SU-DHL-6 (cell line): ENCODE measurements at regions not wholly inside any gene's neighbourhood (a gene's known extent, or its start where the extent isn't known, plus 50 kb on each side); places are given as distances from the start of the nearest gene placed in this dataset.

Experiments used
- H2AFZ ChIP-seq: fragments of 200-600 bp; sonication (generic); 2 replicates; pipeline ENCODE4 v1.6.1; 2014; ENCODE audit warnings: low read depth, mild to moderate bottlenecking, moderate library complexity, mixed read lengths, antibody characterized with exemption, low read length; ENCODE audit not compliant: severe bottlenecking
- H3F3A ChIP-seq: fragments of 200-600 bp; shearing (Covaris generic); 2 replicates; pipeline ENCODE4 v1.6.0; 2016; ENCODE audit warnings: antibody characterized with exemption, mild to moderate bottlenecking; ENCODE audit not compliant: insufficient read depth
- H3K27ac ChIP-seq: fragments of 200-600 bp; sonication (generic); 2 replicates; pipeline ENCODE4 v1.5.1; 2016; ENCODE audit warnings: low read depth, mild to moderate bottlenecking, low read length, moderate library complexity, mixed read lengths
- H3K27me3 ChIP-seq: fragments of 200-600 bp; sonication (generic), shearing (Covaris generic); 2 replicates; pipeline ENCODE4 v1.6.0; 2014; ENCODE audit warnings: mild to moderate bottlenecking, low read length
- H3K36me3 ChIP-seq: fragments of 200-600 bp; sonication (generic); 2 replicates; pipeline ENCODE4 v1.6.1; 2014; ENCODE audit warnings: mild to moderate bottlenecking, low read length, mixed read lengths
- H3K4me2 ChIP-seq: fragments of 300-600, 200-600 bp; shearing (Covaris generic), sonication (generic); 2 replicates; pipeline ENCODE4 v1.6.0; 2014; ENCODE audit warnings: low read length, low read depth, mild to moderate bottlenecking; ENCODE audit not compliant: poor library complexity, severe bottlenecking
- H3K4me3 ChIP-seq: fragments of 200-600 bp; sonication (generic); 2 replicates; pipeline ENCODE4 v1.5.1; 2014; ENCODE audit warnings: antibody characterized with exemption, low read length, mild to moderate bottlenecking, mixed read lengths; ENCODE audit not compliant: insufficient read depth, poor library complexity, severe bottlenecking
- H3K79me2 ChIP-seq: fragments of 200-600 bp; sonication (generic); 2 replicates; pipeline ENCODE4 v1.6.1; 2014; ENCODE audit warnings: mild to moderate bottlenecking, low read length, moderate library complexity; ENCODE audit not compliant: insufficient read depth
- H3K9ac ChIP-seq: fragments of 200-600 bp; sonication (generic); 2 replicates; pipeline ENCODE4 v1.7.0; 2014; ENCODE audit warnings: mild to moderate bottlenecking, low read length
- H3K9me2 ChIP-seq: fragments of 200-600 bp; sonication (generic); replicated peaks from 2 replicates; pipeline ENCODE4 v1.6.1; 2014; ENCODE audit warnings: low read length; ENCODE audit not compliant: insufficient read depth
- H3K9me3 ChIP-seq: fragments of 200-600 bp; sonication (generic); 2 replicates; pipeline ENCODE4 v1.6.1; 2014; ENCODE audit warnings: low read length, mixed read lengths; ENCODE audit not compliant: insufficient read depth
- H4K20me1 ChIP-seq: fragments of 200-600 bp; sonication (generic); 2 replicates; pipeline ENCODE4 v1.6.1; 2014; ENCODE audit warnings: low read depth, mild to moderate bottlenecking, antibody characterized with exemption, low read length, moderate library complexity, mixed read lengths
- EZH2phosphoT487 ChIP-seq: fragments of 200-600 bp; sonication (generic), shearing (Covaris generic); conservative IDR thresholded peaks from 2 replicates; pipeline ENCODE4 v1.6.1; 2018; ENCODE audit warnings: mild to moderate bottlenecking, antibody characterized with exemption, low read length, moderate library complexity, mixed read lengths
- TF ChIP-seq, protein P1 (sequence below): fragments of 200-600 bp; sonication (generic); IDR thresholded peaks from one replicate; pipeline ENCODE4 v1.5.1; 2017; ENCODE audit warnings: antibody characterized with exemption, mild to moderate bottlenecking, low read length, moderate library complexity; ENCODE audit not compliant: insufficient read depth, poor library complexity, severe bottlenecking

DNA sequence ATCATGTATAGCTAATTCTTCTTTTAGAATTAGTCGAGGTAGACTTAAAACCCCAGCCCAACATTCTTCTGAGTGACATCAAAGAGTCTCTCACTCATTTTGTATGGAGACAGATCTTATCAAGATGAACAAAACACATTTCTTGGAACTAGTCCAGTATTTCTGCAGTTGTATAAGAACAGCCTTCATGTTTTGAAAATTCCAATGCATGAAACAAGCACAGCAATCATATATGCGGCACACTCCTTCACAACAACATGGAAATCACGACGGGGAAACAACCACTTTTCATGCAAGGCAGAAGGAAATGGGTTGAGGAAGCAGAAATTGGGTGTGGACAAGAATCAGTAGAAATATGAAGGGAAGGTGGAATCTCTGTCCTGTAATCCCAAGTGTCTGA, 113.8 kb downstream of the PLK2 start:
- no peak overlapping the region for H3K4me3 ChIP-seq
- H3K9ac ChIP-seq = no peak overlapping the region
- no peaks in the 10 kb centered on the region for H3K9me3 ChIP-seq
- no peaks in the 10 kb centered on the region for H4K20me1 ChIP-seq
- no peak overlapping the region for H3K4me2 ChIP-seq
- H2AFZ ChIP-seq = no peak overlapping the region
- no peaks in the 10 kb centered on the region for H3K27me3 ChIP-seq
- H3K79me2 ChIP-seq = no peaks in the 10 kb centered on the region
- H3K9me2 ChIP-seq = no peaks in the 10 kb centered on the region
- no peak for TF ChIP-seq EZH2phosphoT487
- TF ChIP-seq, protein P1, sequence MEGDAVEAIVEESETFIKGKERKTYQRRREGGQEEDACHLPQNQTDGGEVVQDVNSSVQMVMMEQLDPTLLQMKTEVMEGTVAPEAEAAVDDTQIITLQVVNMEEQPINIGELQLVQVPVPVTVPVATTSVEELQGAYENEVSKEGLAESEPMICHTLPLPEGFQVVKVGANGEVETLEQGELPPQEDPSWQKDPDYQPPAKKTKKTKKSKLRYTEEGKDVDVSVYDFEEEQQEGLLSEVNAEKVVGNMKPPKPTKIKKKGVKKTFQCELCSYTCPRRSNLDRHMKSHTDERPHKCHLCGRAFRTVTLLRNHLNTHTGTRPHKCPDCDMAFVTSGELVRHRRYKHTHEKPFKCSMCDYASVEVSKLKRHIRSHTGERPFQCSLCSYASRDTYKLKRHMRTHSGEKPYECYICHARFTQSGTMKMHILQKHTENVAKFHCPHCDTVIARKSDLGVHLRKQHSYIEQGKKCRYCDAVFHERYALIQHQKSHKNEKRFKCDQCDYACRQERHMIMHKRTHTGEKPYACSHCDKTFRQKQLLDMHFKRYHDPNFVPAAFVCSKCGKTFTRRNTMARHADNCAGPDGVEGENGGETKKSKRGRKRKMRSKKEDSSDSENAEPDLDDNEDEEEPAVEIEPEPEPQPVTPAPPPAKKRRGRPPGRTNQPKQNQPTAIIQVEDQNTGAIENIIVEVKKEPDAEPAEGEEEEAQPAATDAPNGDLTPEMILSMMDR = no peak
- H3F3A ChIP-seq = no peaks in the 10 kb centered on the region
- no peak overlapping the region for H3K27ac ChIP-seq
- no peaks in the 10 kb centered on the region for H3K36me3 ChIP-seq

DNA sequence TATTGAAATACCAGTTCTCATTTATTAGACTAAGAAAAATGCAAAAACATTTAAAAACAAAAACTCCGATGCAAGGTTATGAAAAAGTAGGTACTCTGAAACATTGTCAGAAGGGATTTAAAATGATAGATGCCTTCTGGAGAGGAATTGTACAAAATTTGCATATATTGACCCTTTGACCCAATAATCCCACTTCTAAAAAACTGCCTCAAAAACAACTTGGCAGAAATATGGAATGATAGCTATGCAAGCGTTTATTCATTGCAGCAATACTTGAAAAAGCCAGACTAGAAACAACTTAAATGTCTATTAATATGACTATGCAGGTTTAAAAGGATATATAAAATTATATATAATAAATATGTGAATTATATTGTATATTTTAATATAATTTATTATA, 118.4 kb downstream of the PLK2 start:
- Histone ChIP-seq H3K9me2 (no peaks in the 10 kb centered on the region), H3K36me3 (no peaks in the 10 kb centered on the region), H3F3A (no peaks in the 10 kb centered on the region), H3K79me2 (no peaks in the 10 kb centered on the region), H3K9me3 (no peaks in the 10 kb centered on the region), H3K4me2 (no peak overlapping the region), H3K27me3 (no peaks in the 10 kb centered on the region), H4K20me1 (no peaks in the 10 kb centered on the region), H3K4me3 (no peak overlapping the region), H3K27ac (no peak overlapping the region), H2AFZ (no peak overlapping the region), H3K9ac (no peak overlapping the region)
- TF ChIP-seq, protein P1 = no peak
- TF ChIP-seq EZH2phosphoT487 = no peak

DNA sequence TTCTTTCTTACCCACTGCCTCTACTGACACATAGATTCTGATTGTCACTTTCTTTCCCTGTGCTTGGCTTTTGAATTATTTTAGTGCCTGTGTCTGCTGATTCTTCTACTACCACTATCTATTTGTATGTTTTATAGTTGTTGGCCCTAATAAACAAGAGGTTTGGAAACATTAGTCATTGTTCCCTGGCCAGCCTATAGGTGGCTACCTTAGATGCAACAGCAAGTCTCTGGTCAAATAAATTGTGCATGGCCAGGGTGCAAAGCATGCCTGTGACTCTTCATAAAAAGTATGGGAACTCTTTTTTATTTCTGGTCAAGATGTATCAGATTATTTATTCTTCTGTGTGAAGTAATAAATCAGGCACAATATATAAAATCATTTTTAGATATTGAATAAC, 124.4 kb downstream of the PLK2 start:
- no peaks in the 10 kb centered on the region for H3K36me3 ChIP-seq
- H3K27ac ChIP-seq = no peak overlapping the region
- H3K27me3 ChIP-seq = no peaks in the 10 kb centered on the region
- no peaks in the 10 kb centered on the region for H3K79me2 ChIP-seq
- H3F3A ChIP-seq = no peaks in the 10 kb centered on the region
- no peaks in the 10 kb centered on the region for H3K9me2 ChIP-seq
- H3K4me3 ChIP-seq = no peak overlapping the region
- TF ChIP-seq, protein P1 = no peak
- no peak overlapping the region for H2AFZ ChIP-seq
- H3K9ac ChIP-seq = no peak overlapping the region
- H4K20me1 ChIP-seq = no peaks in the 10 kb centered on the region
- no peaks in the 10 kb centered on the region for H3K9me3 ChIP-seq
- no peak overlapping the region for H3K4me2 ChIP-seq

DNA sequence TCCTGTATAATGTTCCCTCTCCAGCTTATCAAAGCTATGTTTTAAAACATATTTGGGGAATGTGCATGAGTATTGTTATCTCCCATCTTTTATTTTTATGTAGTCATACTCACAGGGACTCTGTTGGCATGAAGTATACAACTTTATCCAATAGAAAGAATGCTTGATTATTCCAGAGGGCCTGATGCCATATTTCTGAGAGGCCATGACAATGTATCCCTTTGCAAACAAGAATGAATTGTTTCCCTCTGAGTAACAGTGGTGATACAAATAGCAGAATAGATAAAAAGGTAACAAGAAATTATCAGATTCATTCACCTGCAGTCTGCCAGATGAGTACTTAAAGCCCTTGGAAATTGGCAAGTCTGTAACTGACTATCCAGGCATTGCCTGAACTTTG, 125.9 kb downstream of the PLK2 start:
- H3K9ac ChIP-seq = no peak overlapping the region
- no peak overlapping the region for H3K27ac ChIP-seq
- no peak overlapping the region for H3K4me2 ChIP-seq
- H3F3A ChIP-seq = no peaks in the 10 kb centered on the region
- no peak overlapping the region for H3K4me3 ChIP-seq
- H3K9me2 ChIP-seq = no peaks in the 10 kb centered on the region
- TF ChIP-seq EZH2phosphoT487 = no peak
- TF ChIP-seq, protein P1 = no peak
- H3K27me3 ChIP-seq = no peaks in the 10 kb centered on the region
- no peaks in the 10 kb centered on the region for H4K20me1 ChIP-seq
- no peaks in the 10 kb centered on the region for H3K79me2 ChIP-seq
- H3K36me3 ChIP-seq = no peaks in the 10 kb centered on the region
- H2AFZ ChIP-seq = no peak overlapping the region
- H3K9me3 ChIP-seq = no peaks in the 10 kb centered on the region
